GM19397 (cell line): ENCODE measurements at regions not wholly inside any gene's neighbourhood (a gene's known extent, or its start where the extent isn't known, plus 50 kb on each side); places are given as distances from the start of the nearest gene placed in this dataset.
"Not testable (repeated sequence)": the region's sequence is repeated elsewhere in the genome, so short reads cannot be mapped to it uniquely, and the experiment has no call there.

ENCODE experiments used
- ATAC-seq: cut with Tn5 transposase; IDR thresholded peaks from one replicate; pipeline ENCODE4 v1.9.1; 2021; ENCODE audit warnings: mild to moderate bottlenecking, moderate library complexity; ENCODE audit not compliant: unreplicated experiment

DNA sequence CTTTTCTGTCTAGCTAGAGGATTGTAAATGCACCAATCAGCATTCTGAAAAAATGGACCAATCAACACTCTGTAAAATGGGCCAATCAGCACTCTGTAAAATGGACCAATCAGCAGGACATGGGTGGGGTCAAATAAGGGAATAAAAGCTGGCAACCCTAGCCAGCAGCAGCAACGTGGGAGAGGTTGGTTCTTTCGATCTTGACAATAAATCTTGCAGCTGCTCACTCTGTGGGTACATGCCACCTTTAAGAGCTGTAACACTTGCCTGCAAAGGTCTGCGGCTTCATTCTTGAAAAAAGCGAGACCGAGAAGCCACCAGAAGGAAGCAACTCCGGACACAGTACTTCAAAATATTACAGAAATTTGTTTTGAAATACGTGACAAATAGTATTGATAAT, 424.6 kb upstream of the CDH9 start:
- ATAC-seq = no peak

DNA sequence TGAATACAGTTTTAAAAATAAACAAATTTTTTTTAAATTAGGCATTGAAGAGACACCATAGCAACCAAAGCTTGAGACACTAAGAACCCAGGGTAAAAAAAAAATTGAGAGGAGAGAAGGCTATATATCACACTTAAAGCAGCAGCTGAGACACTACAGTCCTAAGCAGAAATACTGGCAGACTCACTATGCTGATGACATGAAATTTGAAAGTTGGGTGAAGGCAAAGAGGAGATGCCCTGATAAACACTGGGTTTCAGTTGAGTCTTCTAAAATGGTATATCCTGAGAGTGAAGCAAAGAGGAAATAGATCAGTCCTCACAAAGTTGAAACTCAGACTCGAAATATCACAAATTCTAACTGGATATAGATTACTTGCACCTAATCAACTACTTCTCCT, 419.9 kb upstream of the CDH9 start:
- ATAC-seq = no peak

DNA sequence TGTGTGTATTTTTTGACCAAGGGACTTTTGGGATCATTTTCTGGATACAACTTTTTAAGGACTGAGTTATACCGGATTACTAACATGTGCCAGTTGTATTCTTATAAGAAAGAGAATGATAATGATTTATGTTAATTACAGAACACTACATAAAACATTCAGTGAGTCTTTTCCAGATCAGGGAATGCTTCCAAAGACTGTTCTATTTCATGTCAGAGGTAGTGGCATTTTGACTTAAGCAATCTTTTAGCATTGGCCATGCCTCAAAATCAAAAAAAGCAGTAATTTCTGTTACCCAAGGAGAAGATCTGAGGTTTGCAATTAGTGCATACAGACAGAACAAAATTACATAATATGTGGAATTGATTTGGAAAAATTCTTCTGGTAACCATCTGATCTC, 413.0 kb upstream of the CDH9 start:
- no peak for ATAC-seq

DNA sequence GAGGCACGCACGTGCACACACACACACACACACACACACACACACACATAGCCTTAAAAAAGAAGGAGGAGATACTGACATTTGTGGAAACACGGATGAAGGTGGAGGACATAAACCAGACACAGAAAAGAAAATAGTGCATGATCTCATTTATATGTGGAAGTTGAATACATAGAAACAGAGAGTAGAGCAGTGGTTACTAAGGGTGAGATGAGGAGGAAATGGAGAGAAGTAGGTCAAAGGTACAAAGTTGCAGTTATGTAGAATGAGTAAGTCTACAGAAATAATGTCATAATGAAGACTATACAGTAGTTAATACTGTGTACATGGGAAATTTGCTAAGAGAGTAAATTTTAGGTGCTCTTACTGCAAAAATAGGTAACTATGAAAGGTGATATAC, 412.2 kb upstream of the CDH9 start:
- ATAC-seq = no peak

DNA sequence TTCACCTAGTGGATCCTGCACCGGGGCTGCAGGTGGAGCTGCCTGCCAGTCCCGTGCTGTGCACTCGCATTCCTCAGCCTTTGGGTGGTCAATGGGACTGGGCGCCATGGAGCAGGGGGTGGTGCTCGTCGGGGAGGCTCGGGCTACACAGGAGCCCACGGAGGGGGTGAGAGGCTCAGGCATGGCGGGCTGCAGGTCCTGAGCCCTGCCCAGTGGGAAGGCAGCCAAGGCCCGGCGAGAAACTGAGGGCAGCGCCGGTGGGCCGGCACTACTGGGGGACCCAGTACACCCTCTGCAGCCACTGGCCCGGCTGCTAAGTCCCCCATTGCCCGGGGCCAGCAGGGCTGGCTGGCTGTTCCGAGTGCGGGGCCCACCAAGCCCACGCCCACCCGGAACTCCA, 401.0 kb upstream of the CDH9 start:
- ATAC-seq = not testable (repeated sequence)

DNA sequence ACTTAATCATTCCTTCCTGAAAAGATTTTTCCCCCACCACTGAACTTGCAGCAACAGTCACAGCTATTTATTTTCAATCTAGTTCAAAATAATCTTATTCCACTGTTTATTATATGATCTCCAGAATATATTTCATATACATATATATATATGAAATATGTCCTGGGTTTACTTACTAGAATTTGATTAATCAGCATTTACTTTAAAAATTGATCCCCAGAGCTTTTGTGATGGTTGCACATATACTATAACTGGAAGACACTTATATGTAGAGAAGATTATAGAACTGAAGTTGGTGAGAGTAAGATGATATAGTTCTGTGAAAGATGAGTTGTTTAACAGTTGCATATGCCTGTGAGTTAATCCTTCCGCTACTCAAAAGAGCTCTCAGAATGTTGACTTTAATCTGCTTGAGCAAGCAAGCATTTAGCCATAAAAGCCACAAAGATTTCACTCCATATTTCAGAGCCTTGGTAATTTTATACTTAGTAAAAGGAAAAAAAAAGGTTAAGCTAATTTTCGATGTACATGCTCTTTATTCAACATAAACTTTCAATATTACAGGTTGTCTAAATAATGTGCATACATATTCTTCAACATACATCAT, 399.3 kb upstream of the CDH9 start:
- ATAC-seq = no peak

DNA sequence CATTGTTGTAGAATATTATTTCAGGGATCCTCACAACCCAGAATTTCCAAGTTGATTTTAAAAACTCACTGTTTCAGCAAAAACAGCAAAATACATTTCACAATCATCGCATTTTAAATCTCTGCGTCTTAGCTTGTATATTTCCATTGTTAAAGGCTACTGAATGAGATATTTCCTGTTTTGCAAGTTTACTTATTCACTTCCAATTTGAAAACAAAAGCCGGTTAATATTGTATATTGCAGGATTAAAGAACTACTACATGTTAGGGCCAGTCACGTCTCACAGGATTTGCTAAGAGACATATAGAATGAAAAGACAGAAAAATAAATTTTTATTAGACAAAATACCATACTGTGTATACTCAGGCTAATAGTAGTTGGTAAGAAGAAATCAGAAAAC, 395.9 kb upstream of the CDH9 start:
- no peak for ATAC-seq

DNA sequence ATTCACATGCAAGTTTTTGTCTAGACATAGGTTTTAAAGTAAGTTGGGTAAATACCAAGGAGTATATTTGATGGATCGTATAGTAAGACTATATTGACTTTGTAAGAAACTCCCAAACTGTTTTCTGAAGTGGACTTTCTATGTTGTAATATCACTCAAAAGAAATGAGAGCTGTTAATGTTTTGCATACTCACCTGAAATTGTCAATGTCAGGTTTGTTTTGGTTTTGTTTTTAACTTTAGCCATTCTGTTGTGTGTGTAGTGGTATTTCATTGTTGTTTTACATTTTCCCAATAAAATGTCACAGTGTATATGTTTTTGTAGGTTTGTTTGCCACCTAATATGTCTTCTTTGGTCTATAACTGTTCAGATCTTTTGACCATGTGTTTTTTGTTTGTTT, 375.7 kb upstream of the CDH9 start:
- ATAC-seq = no peak

DNA sequence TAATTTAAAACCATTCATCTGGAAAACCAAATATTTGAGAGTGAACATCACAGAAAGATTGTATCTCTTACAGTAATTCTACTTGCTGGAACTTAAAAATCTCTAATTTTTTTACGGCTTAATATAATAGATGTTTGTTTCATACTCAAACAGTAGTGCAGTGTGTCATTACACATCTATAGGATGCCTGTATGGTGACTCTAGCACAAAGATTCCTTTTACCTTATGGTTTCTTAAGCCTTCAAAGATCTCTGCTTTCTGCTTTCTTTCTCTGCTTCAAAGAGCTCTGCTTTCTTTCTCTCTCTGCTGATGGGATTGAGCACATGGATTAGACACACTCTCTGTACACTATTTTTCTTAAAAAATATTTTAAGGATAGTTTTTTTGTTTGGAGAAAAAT, 374.0 kb upstream of the CDH9 start:
- ATAC-seq = no peak

DNA sequence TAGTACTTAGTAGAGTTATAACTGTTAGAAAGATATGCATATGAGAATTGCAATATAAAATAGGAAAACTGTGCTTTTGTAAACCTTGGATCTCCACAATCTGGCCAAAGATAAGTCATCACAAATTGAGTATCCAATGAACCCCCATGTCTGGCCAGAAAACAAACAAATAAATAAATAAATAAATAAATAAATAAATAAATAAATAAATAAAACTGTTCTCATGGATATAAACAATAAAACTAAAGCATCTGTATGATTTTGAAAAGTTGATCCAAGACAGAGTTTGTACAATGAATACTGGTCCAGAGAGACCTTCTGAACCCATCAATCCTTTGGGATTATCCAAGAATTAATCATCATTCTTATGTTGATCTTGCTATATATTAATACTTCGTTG, 367.6 kb upstream of the CDH9 start:
- ATAC-seq = no peak

DNA sequence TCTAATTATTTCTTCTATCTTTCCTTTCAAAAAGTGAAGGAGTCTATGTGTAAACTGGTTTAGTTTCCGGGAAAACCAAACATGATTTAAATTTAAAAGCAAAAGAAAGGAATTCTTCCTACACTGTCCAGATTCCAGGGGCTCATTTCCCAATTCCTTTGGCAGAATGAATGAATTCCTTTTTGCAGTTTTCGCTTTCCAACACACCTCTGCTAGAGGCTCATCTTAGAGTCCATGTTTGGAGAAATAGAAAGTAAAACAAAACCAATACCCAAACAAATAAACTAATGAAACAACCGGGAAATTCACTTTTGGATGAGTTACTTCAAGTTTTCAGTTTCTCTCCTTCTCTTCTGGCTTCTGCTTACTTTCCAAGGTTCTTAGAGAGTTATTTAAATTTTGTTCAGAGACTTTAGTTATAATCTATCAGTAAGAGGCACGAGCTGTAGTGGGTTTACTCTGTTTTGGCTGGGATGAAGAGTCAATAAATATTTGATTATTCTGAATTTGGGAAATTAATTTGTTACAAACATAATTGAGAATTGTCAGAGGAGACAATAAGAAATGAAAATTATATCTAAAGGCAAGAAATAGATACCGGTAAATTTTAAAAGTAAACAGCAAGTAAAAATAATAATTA, 365.0 kb upstream of the CDH9 start:
- no peak for ATAC-seq

DNA sequence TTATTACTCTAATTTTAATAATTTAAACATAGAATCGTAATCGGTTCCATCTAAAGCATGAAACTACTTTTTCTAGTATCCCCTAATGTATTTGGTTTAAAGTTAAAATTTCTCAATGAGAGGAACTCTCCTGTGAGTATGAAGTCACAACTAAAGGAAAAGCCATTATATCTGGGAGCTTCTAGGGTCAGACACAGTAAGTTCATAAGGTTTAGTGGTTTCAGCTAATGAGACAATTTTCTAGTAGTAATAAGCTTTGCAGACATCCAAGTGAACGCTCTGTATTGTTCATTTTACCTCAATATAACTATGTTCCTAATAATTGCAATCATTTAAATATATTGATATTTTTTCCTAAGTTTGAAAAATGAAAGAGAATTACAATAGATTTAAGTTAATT, 364.4 kb upstream of the CDH9 start:
- no peak for ATAC-seq

DNA sequence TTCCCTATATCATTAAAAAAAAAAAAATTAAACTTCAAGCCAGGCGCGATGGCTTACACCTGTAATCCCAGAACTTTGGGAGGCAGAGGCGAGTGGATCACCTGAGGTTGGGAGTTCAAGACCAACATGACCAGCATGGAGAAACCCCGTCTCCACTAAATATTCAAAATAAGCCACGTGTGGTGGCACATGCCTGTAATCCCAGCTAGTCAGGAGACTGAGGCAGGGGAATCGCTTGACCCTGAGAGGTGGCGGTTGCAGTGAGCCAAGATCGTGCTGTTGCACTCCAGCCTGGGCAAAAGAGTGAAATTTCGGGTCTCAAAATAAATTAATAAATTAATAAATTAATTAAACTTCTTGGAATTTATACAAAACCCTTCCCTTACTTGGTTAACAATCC, 358.6 kb upstream of the CDH9 start:
- no peak for ATAC-seq

DNA sequence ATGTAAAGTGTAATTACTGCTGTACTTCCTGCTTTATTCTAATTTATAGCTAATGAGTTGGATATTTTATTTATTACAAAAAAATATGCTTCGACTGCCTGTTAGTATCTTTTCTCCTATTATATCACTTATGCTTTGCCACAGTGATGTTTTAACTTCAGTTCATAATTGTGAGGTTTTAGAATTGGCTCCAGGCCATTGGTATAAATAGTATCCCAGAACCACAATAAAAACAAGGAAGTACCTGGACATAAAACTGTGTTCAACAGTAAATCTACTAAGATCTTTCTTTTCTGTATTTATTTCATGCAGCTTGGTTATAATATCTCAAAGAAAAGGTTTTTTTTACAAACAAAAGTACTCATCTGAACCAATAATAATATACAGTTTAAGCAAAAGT, 354.3 kb upstream of the CDH9 start:
- no peak for ATAC-seq

DNA sequence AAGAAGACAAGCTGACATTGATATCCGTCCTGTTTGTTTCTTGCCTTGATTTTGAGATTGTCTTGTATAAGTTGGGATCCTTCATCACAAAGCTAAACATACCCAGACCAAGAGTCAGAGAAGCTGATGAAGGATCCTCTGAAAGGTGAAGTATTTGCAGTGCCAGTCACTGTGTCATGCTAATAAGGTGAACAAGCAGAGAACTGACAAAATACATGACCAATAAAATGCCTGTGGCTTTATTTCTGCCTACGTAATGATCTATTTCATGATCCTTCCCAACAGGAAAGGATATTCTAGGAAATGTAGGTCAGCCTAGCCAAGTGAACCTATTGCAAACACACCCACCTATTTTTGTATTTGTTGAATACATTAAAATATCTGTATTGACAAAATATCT, 351.3 kb upstream of the CDH9 start:
- ATAC-seq = no peak

DNA sequence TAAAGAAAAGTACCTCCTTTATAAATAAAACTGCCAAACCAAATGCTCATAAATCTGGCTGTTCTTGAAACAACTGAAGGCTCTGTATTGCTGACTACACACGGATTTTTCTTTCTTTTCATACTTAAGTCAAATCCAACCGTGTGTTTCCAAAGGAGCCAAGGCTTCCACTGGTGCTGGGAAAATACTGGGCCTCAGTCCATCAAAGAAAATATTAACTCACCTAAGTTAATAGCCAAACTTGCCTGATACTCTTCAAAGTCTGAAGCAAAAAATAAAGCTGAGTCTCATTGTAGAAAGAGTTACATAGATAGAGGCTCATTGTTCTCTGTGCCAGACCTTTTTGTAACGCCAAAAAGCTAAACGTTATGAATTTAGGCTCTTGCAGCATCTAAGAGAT, 350.4 kb upstream of the CDH9 start:
- no peak for ATAC-seq

DNA sequence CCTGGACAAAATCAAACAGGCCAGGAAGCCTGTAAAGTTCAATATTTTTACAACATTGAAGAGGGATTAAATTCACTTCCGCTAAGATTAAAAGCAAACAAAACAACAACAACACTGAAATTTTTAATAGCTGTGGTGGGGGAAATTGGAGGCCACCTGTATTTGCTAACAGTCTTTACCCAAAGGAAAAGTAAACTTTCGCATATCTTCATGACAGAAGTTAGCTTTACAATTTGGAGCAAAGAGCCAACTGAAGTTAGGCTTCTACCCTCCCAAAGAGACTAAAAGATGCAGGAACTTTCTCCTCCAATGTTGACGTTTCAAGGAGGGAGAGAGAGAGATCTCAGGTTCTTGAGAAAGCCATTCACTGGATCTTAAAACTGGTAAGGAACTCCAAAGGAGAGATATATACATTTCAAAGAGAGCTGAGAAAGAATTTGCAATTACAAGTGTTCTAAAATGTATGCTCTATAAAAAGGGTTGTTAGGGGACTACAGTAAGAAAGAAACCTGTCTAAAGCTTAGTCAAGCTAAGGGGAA, 349.2 kb upstream of the CDH9 start:
- no peak for ATAC-seq

DNA sequence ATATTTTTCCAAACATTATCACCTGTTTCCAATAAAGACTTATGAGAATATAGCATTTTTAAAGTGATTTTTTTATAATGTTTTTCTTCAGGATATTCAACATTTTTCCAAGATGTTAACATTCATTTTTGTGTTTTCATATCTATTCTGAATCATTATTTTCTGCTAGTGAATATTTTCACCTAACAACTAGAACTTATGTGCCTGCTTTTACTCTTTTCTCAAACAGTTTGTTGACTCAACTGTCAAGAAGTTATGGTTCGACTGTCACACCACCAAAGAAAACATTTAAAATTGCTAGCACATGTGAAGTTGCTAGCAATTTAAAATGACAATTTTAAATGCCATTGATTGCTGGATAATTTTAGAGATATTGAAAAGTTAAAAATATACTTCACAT, 343.3 kb upstream of the CDH9 start:
- no peak for ATAC-seq

DNA sequence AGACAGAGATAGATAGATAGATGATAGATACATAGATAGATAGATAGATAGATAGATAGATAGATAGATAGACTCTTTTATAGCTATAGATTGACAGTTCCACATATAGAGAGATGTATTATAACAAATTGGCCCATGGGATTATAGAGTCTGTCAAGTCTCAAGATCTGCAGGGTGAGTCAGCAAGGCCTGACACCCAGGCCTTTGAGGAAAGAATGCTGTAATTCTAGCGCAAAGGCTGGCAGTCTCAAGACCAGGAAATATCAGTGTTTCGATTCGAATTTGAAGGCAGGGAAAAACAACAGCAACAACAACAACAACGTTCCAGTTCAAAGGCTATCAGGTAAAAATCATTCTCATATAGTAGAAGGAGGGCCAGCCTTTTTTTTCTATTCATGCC, 339.2 kb upstream of the CDH9 start:
- ATAC-seq = no peak

DNA sequence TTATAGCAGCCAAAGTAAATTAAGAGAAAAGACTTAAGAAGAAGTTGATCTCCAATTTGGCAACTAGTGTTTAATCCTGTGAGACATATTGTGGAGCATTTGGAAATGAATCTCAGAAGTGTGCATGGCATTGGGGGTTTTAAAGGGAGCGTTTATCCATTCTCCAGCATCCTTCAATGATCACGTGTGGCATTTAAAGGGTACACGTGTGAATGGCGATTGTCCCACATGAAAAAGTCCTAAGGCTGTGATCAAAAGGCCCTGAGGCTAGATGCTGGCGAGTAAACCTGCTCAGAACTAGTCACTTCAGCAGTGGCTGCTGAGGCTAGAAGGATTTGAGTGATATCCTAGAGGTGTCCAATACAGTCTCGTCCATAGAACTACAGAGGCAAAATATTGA, 315.6 kb upstream of the CDH9 start:
- no peak for ATAC-seq

DNA sequence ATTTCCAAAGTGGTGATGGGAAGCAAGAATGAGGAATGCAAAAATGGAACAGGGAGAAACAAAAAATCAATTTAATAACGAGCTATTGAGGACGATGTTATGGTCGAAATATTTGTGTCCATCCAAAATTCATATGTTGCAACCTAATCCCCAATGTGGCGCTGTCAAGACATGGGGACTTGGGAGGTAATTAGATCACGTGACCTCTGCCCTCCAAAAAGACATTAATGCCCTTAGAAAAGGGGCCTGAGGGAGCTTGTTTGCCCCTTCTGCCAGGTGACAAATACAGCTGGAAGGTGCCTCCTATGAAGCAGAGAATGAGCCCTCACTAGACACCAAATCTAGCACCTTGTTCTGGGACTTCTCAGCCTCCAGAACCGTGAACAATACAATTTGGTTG, 315.2 kb upstream of the CDH9 start:
- ATAC-seq = no peak

DNA sequence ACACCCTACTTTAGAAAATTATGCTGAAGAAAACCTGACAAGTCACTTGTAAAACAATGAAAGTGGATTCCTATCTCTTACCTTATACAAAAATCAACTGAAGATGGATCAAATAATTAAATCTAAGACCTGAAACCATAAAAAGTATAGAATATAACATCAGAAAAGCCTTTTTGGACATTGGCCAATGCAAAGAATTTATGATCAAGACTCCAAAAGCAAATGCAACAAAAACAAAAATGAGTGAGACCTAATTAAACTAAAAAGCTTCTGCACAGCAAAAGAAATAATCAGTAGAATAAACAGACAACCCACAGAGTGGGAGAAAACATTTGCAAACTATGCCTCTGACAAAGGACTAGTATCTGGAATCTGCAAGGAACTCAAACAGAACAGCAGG, 303.0 kb upstream of the CDH9 start:
- ATAC-seq = no peak

DNA sequence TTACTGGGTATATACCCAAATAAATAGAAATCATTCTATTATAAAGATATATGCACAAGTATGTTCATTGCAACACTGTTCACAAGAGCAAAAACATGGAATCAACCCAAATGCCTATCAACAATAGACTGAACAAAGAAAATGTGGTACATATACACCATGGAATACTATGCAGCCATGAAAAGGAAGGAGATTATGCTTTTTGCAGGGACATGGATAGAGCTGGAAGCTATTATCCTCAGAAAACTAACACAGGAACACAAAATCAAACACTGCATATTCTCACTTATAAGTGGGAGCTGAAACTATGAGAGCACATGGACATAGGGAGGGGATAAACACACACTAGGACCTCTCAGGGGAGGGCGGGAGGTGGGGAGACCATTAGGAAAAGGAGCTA, 298.4 kb upstream of the CDH9 start:
- no peak for ATAC-seq
